ENCODE measurements at regions not wholly inside any gene's neighbourhood (a gene's known extent, or its start where the extent isn't known, plus 50 kb on each side); places are given as distances from the start of the nearest gene placed in this dataset.
"Not testable (repeated sequence)": the region's sequence is repeated elsewhere in the genome, so short reads cannot be mapped to it uniquely, and the experiment has no call there.

DNA sequence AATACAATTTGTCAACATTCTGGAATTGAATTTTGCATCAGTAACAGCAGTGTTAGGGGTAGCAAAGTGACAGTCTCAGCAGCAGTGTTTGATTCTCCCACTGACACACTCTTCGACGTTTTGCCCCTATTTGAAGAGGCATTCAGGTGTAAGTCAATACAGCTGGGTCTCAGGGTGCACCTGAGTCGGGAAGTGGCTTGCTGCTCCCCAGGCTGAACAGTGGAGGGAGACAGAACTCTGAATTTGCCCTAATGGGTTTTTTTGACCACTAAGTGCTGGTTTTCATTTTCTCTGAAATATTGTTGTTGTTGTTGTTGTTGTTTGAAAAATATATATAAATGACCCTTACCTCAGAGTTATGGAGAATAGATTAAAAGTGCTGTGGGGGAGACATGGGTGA, 223.2 kb downstream of the TLR4 start:
- DNase-seq, result no peak
- intact Hi-C loops (cut with micrococcal nuclease), result no loop called here
- no peak for ATAC-seq

DNA sequence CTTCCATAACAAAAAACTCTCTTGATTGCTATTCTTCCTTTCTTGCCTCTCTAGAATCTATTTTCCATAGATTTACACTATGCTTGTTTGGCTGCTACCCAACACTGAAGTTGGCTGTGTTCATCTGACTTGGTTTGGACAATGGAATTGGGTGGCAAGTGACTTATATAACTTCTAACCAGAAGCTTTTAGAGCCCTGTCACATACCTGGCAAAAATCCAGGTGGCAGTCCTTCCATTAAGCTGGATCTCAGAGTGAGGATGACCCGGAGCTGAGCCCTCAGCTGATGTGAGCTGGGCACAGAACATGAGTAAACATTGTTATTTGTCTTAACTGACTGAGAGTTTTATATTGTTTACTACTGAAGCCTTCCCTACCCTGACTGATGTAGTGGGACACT, 225.7 kb downstream of the TLR4 start:
- DNase-seq, result no peak
- intact Hi-C loops (cut with micrococcal nuclease), result no loop called here
- no peak for ATAC-seq

DNA sequence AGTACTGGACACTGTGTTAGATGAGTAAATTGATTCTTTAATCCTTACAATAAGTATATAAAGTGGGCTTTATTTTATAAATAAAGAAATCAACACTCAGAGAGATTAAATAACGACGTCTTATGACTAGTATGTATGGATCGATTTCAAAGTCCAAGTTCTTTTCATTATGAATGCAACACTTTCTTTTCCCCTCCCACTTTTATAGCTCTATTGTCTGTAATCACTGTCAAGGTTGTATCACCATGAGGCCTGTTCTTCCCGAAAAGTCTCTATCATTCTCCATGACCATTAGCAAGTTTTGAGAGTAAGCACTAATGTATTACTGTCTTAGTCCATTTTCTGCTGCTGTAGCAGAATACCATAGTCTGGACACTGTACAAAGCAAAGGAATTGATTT, 228.4 kb downstream of the TLR4 start:
- intact Hi-C loops (cut with micrococcal nuclease), result no loop called here
- no peak for ATAC-seq
- no peak for DNase-seq

DNA sequence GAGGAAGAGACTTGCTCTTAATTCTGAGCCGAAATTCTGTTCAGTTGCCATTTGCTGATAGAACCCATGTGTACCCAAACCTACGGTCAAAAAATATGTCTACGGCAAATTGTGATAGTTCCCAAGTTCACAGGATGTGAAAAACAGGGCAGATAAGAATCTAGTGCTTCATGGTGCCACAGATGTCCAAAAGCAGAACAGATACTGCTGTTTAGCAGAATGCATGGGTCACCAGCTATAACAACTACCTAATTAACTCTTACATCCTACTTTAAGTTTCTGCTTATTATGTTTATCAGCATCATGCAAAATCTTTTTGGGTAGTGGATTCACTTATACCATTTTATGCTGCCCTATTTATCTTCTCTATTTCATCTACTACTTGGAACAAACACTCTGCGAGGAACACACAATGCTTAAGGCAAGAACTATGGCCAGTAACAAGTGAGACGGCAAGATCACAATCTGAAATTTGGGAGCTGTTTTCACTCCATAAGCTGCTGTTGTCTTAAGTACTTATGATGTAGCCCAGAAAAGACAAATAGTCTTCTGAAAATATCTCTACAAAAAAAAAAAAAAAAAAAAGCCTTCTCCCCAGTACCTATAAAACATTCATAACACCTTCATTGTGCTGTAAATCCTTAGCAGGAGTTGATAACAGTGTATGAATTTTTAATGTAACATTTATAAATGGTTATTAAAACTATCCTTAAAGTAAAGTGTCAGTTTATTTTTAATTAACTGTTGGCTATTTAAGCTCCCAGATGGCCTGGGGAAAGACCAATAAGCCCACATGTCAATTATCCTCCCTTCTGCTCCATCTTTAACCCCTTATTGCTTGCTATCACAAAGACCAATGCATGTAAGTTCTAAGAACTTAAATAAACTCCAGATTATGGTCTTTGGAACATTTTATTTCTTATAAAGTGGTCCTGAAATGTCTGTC, 232.3 kb downstream of the TLR4 start:
- ATAC-seq, result no peak
- intact Hi-C loops (cut with micrococcal nuclease), result no loop called here
- no peak for DNase-seq

DNA sequence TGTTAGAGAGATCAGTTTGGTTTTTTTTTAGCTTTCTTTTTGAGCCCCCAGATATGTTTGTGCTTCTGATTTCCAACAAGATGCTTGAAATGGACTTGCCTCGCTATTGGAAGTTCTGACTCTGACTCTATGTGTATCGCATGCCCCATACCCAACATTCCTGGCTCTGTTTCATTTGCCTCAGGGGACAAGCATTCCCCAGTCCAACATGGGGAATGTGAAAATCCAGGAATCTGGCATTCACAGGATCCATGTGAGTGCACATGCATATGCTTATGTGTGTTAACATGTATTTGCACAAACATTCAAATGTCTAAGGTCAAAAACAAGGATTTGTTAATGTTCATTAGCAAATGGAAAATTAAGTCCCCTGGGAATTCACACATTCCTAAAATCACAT, 233.9 kb downstream of the TLR4 start:
- DNase-seq, result no peak
- ATAC-seq, result no peak
- intact Hi-C loops (cut with micrococcal nuclease), result no loop called here

DNA sequence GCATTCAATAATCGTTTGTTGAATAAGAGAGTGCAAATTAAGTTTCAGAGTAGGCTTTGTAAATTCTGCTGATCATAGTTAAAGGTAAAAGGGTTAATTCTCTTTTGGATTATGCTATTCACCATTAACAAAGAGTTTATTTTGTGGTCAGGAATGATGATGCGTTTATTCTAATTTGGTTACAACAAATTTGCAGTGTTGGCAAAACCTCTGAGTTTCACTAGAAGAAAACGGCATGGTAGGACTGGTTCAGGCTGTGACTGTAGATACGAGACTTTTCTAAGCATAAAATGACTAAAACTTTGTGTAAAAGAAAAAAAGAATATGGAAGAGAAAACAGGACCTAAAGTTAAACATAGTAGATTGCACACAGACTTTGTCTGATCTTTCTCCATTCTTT, 234.7 kb downstream of the TLR4 start:
- intact Hi-C loops (cut with micrococcal nuclease), result no loop called here
- ATAC-seq (no peak), DNase-seq (no peak)

DNA sequence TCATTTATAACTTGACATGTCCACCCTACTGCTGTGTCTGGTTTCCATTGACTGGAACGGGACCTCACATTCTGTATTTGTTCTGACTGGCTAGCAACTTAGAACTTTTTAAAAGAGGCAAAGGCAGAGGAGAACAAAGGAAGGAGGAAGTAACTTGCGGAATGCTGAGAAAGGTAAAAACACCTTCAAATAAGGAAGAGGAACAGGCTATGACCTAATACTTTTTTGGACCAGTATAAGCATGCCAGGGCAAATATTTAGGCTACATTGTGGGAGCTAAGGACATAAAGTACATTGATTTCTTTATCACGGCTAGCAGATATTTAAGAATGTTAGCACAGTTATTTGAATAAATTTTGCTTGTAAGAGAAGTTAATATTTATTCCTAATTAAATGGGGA, 240.5 kb downstream of the TLR4 start:
- DNase-seq; ATAC-seq; intact Hi-C loops (cut with micrococcal nuclease): not testable (repeated sequence)

DNA sequence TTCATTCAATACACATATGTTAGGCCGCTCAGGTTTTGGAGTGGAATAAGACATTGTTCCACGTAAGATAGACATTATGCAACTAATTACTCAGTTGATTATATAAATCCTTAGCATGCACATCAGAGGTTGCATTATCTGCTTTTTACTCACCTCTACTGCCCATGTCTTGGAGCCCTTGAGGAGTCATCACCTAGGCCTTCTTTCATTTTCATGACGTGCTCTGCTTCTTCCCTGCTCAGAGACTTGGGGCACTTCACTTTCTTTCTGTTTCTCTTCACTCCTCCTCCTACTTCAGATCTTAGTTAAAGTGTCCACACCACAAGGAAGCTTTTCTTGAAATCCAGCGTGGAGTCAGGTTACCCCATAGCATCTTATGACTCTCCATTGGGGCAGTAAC, 241.1 kb downstream of the TLR4 start:
- no peak for ATAC-seq
- intact Hi-C loops (cut with micrococcal nuclease), result no loop called here
- DNase-seq, result no peak

DNA sequence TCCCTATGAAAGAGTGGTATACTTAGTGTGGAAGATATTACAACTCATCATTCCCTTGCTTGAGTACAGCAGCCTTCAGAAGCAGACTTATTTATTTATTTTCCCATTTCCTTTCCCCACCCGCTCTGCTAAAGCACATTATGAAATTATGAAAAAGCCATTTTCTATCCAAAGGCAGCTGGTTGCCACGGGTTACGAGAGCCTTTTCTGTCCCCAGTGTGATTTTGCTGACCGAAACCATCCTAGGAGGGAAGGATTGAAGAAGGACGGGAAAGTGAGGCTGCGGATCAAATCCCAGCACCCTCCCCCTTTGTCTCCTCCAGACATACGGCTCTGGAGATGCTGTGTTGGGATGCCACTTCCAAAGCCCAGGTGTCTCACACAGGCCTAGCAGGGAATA, 246.9 kb downstream of the TLR4 start:
- ATAC-seq (no peak), DNase-seq (no peak)
- intact Hi-C loops (cut with micrococcal nuclease), result no loop called here

DNA sequence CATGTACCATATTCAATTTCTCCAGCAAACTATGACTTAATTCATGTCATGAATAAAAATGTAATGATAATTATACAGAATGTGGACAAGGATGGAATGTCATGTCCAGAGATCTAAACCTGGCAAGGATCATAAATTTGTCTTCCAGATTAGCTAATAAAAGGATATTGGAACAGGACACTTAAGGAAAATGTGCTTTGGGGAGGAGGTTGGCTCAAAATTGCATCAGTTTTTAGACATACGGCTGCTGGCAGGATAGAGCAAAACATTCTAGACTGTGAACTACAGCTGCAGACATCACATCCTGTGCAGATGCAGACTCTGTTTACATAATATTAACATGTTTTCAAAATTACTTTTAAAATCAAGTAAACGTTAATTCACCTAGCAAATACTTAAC, 248.4 kb downstream of the TLR4 start:
- ATAC-seq, result no peak
- intact Hi-C loops (cut with micrococcal nuclease), result no loop called here
- DNase-seq, result no peak

DNA sequence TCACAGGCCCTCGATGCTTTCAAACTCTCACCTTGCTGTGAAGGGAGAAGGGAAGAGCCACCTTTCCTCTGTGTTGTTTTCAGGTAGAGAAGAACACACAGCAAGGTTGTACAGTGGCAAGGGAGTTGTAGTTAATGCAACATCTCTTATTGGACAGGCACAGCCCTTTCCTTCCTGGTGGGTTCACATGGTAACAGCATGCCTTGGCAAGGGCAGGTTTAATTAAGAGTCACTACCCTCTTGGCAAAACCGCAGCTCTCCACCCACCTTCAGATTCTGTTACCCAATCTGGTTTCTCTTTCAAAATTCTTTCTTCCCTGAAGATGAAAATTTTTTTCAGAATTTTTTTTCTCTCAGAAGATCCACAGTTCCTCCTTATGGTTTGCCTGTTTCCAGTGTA, 253.1 kb downstream of the TLR4 start:
- intact Hi-C loops (cut with micrococcal nuclease), result no loop called here
- DNase-seq (no peak), ATAC-seq (no peak)

DNA sequence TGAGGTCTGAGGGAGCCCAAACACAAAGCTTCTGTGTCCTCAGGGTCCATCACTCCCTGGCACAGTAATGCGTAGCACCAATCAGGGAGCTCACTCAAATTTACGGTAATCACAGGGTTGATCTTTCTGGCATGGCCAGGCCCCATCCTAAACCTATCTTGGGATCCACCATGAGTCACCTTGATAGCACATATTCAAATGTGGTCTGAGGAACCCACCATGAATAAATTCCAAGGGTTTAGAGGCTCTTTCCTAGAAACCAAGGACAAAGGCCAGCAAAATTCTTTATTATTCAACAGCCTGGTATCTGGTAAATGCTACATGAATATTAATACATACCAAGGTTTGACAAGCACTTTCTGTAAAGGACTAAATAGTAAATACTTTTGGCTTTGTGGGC, 254.5 kb downstream of the TLR4 start:
- intact Hi-C loops (cut with micrococcal nuclease), result no loop called here
- no peak for ATAC-seq
- no peak for DNase-seq

DNA sequence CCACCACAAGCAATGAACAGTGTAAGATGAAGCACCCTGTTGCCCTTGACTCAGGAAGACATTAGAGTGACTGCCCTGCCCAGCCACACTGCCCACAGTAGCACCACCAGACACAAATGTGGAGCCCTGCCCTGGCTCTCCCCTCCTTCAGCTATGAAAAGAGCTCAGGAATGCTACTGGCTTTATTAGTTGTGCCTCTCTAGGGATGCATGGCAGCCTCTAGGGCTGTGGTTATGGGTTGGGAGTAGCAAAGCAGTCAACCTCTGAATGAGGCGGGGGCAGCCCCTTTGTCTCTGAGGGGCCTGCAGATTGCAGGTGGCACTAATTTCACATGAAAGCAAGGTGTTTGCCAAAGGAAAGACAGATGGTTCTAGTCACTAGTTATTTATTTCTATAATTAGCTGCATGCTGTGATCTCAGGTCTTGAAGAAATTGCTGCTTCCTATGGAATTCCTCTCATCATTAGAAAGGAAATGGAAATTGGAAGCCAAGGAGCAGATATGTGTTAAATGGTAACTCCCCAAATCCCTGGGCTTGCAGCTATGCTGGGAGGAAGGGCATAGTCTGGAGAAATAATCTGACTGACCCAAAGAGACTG, 259.4 kb downstream of the TLR4 start:
- intact Hi-C loops (cut with micrococcal nuclease), result no loop called here
- ATAC-seq (no peak), DNase-seq (no peak)

DNA sequence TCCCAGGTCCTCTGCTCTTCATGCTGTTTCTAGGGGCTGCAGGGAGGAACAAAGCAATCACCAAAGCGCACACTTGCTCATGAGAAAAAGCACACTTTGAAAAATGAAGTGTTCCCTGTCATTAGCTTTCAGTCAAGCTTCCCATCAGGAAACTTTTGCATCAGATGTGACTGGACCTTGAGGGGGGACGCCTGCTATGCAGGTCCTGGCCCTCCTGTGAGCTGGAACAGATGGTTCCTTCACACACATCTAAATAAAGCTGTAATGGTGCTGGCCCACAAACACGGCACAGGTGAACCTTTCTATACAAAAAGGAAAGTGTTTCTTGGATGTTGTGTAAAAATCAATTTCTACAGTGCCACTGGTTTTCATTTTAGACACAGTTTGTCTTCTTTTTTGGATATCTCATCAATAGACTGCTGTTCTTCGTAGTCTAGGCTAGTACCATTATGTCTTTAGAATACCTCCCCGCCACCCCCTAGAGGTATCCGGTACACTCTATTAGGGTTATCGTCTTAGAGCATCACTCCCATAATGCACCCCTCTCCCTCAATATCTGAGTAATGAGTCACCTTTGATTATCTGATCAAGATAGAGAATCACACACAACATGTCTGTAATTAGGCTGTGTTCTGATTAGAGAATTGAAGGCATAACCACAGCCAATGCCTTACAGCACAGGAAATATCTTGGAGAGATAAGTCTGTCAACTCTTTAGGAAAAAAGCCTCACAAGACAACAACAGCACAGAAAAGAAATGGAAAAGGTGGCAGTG, 266.3 kb downstream of the TLR4 start:
- ATAC-seq (no peak), DNase-seq (no peak)
- intact Hi-C loops (cut with micrococcal nuclease), result no loop called here

DNA sequence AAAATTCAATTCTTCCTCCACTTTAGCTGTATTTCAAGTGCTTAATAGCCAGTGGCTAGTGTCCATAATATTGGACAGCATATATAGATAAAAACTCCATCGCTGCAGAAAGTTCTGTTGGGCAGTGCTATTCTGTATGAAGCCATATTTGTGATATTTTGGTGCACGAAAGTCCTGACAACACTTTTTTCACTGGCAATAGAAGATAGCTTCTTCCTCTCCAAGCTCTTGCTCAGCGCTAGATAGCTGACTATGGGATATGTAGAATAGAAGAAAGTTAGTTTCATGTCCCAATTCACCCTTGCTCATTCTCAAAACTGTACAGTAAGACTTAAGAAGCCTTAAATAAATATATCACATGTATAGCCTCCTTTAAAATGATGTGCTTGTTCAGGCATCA, 269.9 kb downstream of the TLR4 start:
- no peak for ATAC-seq
- no peak for DNase-seq
- intact Hi-C loops (cut with micrococcal nuclease), result no loop called here

DNA sequence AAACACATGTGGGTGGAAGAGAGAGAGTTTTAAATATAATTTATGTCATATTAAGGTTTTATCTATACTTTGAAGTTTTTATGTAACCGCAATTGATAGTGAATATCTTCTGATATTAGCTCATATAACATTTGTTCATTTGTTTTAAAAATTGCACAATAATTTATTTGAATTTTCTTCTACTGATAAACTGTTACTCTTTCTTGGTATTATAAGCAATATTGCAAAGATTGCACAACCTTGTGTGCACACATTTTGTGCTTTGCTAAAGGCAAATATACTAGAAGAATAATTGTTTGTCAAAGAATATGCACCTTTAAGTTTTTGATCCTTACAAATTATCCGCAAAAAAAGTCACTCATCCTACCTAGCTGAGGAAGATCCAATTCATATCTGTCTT, 275.7 kb downstream of the TLR4 start:
- intact Hi-C loops (cut with micrococcal nuclease), result no loop called here
- no peak for DNase-seq
- ATAC-seq, result no peak

DNA sequence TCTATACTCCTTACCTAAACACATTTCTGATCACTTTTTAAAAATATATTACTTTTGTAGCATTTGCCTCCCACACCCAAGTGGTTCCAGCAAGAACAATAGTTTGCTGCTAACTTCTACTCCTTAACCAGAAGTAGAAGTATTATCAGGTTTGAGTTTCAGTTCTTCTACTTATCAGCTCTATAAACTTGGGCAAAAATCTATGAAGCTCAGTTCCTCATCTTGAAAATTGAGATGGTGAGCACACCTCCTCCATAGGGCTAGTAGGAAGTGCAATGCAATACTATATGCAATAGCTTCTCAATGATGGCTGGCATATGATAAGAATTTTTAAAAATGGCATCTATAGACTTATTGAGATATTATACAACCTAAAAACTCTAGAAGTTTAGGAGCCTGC, 283.7 kb downstream of the TLR4 start:
- no peak for ATAC-seq
- intact Hi-C loops (cut with micrococcal nuclease), result no loop called here
- DNase-seq, result no peak

DNA sequence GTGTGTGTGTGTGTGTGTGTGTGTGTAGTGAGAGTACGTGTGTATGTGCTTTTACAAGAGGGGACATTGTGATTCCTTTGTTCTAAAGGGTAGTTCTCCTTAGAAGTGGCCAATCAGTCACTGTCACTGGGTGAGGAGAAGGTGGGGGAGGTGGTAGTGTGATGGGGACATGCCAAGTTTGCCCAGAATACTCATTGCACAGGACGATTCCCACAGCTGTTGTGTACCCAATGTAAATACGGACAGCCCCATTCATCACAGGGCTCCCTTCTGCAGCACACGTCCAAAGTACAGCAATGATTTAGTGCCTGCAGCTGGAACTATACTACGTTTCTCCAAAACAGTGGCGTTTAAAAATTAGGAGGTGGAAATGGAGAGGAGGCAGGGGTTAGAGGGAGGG, 287.8 kb downstream of the TLR4 start:
- no peak for ATAC-seq
- DNase-seq, result no peak

DNA sequence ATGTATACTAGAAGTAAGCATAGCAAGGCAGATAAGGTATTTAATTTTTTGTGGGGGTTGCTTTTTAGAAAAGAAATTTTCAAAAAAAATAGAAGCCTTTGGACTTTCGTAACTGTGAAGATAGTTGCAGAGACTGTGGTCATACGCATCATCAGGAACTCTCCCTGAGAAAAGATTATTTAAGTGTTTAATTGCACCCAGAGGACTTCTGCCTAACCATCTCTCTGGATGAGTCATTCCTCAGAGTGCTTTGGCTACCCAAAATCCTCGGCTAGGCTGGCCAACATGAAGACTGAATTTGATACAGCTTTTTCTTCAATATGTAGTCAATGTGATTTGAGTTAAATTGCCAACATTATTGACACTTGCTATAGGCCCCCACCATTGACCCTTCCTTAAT, 296.4 kb downstream of the TLR4 start:
- intact Hi-C loops (cut with micrococcal nuclease), result no loop called here
- ATAC-seq, result no peak
- DNase-seq, result no peak

More for the DNA sequence above, 287.8 kb downstream of the TLR4 start:
- intact Hi-C loops (cut with micrococcal nuclease), result no loop called here

DNA sequence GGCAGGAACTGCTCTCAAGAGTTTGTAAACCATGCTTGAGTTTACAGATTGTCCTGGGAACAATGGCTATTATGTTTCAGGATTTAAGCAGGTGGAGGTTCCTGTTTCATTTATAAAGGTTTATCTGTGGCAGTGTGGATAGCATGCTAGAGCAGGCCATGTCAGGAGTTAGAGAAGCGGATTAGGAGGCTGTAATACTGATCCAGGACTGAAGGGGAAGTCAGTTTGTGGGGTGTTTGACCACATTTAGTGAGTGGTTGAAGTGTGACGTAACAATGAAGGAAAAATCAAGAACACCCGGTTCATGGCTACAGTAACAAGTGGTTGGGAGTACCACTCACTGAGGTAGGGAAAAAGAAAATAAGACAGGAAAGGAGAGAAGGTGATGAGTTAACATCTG, 299.0 kb downstream of the TLR4 start:
- intact Hi-C loops (cut with micrococcal nuclease), result no loop called here
- ATAC-seq (no peak), DNase-seq (no peak)
